Activated CD8-positive, alpha-beta T cell treated with anti-CD3 and anti-CD28 coated beads for 36 hours (primary cell): ENCODE measurements at regions not wholly inside any gene's neighbourhood (a gene's known extent, or its start where the extent isn't known, plus 50 kb on each side); places are given as distances from the start of the nearest gene placed in this dataset.

Source experiments
- ATAC-seq: fragments of 200-7000 bp; cut with Tn5 transposase; one replicate; pipeline ENCODE4 v1.10.0; 2021; ENCODE audit warnings: mild to moderate bottlenecking, moderate library complexity
- CTCF ChIA-PET: fragments of 350-600 bp; sonication (Branson Sonifier 250); formaldehyde crosslinking; loops from one replicate; lab custom pipeline; 2021; ENCODE audit warnings: antibody characterized with exemption; lab: Charles Lee
- POLR2A ChIA-PET: fragments of 350-600 bp; sonication (Branson Sonifier 250); formaldehyde crosslinking; loops from one replicate; lab custom pipeline; 2021; ENCODE audit warnings: antibody characterized with exemption; lab: Charles Lee
- DNase-seq: peaks from one replicate; pipeline ENCODE4 v3.0.0-alpha.2; 2020
- H3K27ac Mint-ChIP-seq: one replicate; pipeline ENCODE4 v1.8.0; 2021; ENCODE audit warnings: mild to moderate bottlenecking, mixed read lengths
- H3K27me3 Mint-ChIP-seq: one replicate; pipeline ENCODE4 v1.8.0; 2021; ENCODE audit warnings: mixed read lengths
- H3K36me3 Mint-ChIP-seq: one replicate; pipeline ENCODE4 v1.8.0; 2021; ENCODE audit warnings: low read depth, mixed read lengths
- H3K4me1 Mint-ChIP-seq: one replicate; pipeline ENCODE4 v1.8.0; 2021; ENCODE audit warnings: low read depth, mixed read lengths
- H3K4me3 Mint-ChIP-seq: one replicate; pipeline ENCODE4 v1.8.0; 2021; ENCODE audit warnings: mild to moderate bottlenecking, moderate library complexity, mixed read lengths
- H3K9me3 Mint-ChIP-seq: one replicate; pipeline ENCODE4 v1.8.0; 2021; ENCODE audit warnings: mixed read lengths
- CTCF ChIP-seq: fragments of 200-600 bp; IDR thresholded peaks from one replicate; pipeline ENCODE4 v1.8.0; 2022; ENCODE audit warnings: antibody characterized with exemption, mild to moderate bottlenecking
- intact Hi-C: fragments of 100-400 bp; cut with micrococcal nuclease; formaldehyde crosslinking; loops from one replicate; pipeline ENCODE4 v1.10.0; 2022

GRCh38 chr16:17831330-17831729, 360.6 kb upstream of the XYLT1 start:
- no peak for TF ChIP-seq CTCF
- POLR2A ChIA-PET = no interaction called here
- no peaks in the 10 kb centered on the region for H3K9me3 Mint-ChIP-seq

GRCh38 chr16:17830651-17831050, 359.9 kb upstream of the XYLT1 start:
- TF ChIP-seq CTCF = no peak
- CTCF ChIA-PET = no interaction called here
- intact Hi-C loops = no loop called here
- DNase-seq (no peak), ATAC-seq (no peak)
- Mint-ChIP-seq H3K9me3 (no peaks in the 10 kb centered on the region), H3K27me3 (peaks cover 3% of the 10 kb centered on the region), H3K4me3 (no peak overlapping the region), H3K4me1 (no peaks in the 10 kb centered on the region), H3K36me3 (no peaks in the 10 kb centered on the region), H3K27ac (no peak overlapping the region)
- POLR2A ChIA-PET = no interaction called here

More at GRCh38 chr16:17831330-17831729, 360.6 kb upstream of the XYLT1 start:
- CTCF ChIA-PET = no interaction called here
- intact Hi-C loops = no loop called here
- ATAC-seq (no peak), DNase-seq (no peak)
- no peak overlapping the region for H3K27ac Mint-ChIP-seq
- no peak overlapping the region for H3K4me3 Mint-ChIP-seq
- peaks cover 3% of the 10 kb centered on the region for H3K27me3 Mint-ChIP-seq
- no peaks in the 10 kb centered on the region for H3K4me1 Mint-ChIP-seq
- no peaks in the 10 kb centered on the region for H3K36me3 Mint-ChIP-seq

GRCh38 chr16:17829811-17830210, 359.1 kb upstream of the XYLT1 start:
- CTCF ChIA-PET = no interaction called here
- H3K4me1 Mint-ChIP-seq = no peaks in the 10 kb centered on the region
- H3K36me3 Mint-ChIP-seq = no peaks in the 10 kb centered on the region
- no peak overlapping the region for H3K4me3 Mint-ChIP-seq
- H3K27me3 Mint-ChIP-seq = peaks cover 3% of the 10 kb centered on the region
- intact Hi-C loops = no loop called here
- no peak for TF ChIP-seq CTCF
- H3K9me3 Mint-ChIP-seq = no peaks in the 10 kb centered on the region
- POLR2A ChIA-PET = no interaction called here
- no peak for DNase-seq
- no peak for ATAC-seq
- H3K27ac Mint-ChIP-seq = no peak overlapping the region

GRCh38 chr16:17828012-17828411, 357.3 kb upstream of the XYLT1 start:
- ATAC-seq (no peak), DNase-seq (no peak)
- TF ChIP-seq CTCF = no peak
- no peak overlapping the region for H3K4me3 Mint-ChIP-seq
- H3K9me3 Mint-ChIP-seq = no peaks in the 10 kb centered on the region
- H3K36me3 Mint-ChIP-seq = no peaks in the 10 kb centered on the region
- no peaks in the 10 kb centered on the region for H3K4me1 Mint-ChIP-seq
- H3K27ac Mint-ChIP-seq = no peak overlapping the region
- CTCF ChIA-PET = interaction anchor here (0.7 kb wide), 1 partner anchor 196 kb away, joined by 3 read pairs; no protein-coding TSS in a partner anchor
- intact Hi-C loops = no loop called here
- POLR2A ChIA-PET = no interaction called here
- H3K27me3 Mint-ChIP-seq = peaks cover 4% of the 10 kb centered on the region

- Mint-ChIP-seq H3K4me3 (no peak overlapping the region), H3K27ac (no peak overlapping the region), H3K4me1 (no peaks in the 10 kb centered on the region), H3K36me3 (no peaks in the 10 kb centered on the region), H3K9me3 (no peaks in the 10 kb centered on the region), H3K27me3 (peaks cover 5% of the 10 kb centered on the region)
- POLR2A ChIA-PET = no interaction called here
- intact Hi-C loops = no loop called here
- no peak for DNase-seq
- no peak for ATAC-seq
- CTCF ChIA-PET = interaction anchor here (0.7 kb wide), 1 partner anchor 195 kb away, joined by 3 read pairs; no protein-coding TSS in a partner anchor
- TF ChIP-seq CTCF = no peak
These were observed 356.6 kb upstream of the XYLT1 start for GRCh38 chr16:17827313-17827712.
